ENCODE measurements at regions not wholly inside any gene's neighbourhood (a gene's known extent, or its start where the extent isn't known, plus 50 kb on each side); places are given as distances from the start of the nearest gene placed in this dataset.
"Not testable (repeated sequence)": the region's sequence is repeated elsewhere in the genome, so short reads cannot be mapped to it uniquely, and the experiment has no call there.

- H3K9ac ChIP-seq (ENCODE audit: low read length); H4K20me1 ChIP-seq (ENCODE audit: insufficient read depth, low read length); H3K27ac Mint-ChIP-seq (ENCODE audit: unreplicated experiment); H3K4me2 ChIP-seq (ENCODE audit: low read length); H3K9me3 Mint-ChIP-seq (ENCODE audit: unreplicated experiment); H3K27me3 ChIP-seq (ENCODE audit: insufficient read depth, low read length); H3K27ac ChIP-seq (ENCODE audit: low read depth, low read length); H3K79me2 ChIP-seq (ENCODE audit: insufficient read depth, low read length); H3K36me3 ChIP-seq (ENCODE audit: insufficient read depth, low read length); H2AFZ ChIP-seq (ENCODE audit: low read depth, low read length); H3K4me1 Mint-ChIP-seq (ENCODE audit: low read depth, unreplicated experiment); H3K36me3 Mint-ChIP-seq (ENCODE audit: low read depth, unreplicated experiment); H3K4me3 Mint-ChIP-seq (ENCODE audit: unreplicated experiment); FAIRE-seq; H3K4me3 ChIP-seq (ENCODE audit: insufficient read depth, low read depth, low read length); H3K9me3 ChIP-seq (ENCODE audit: insufficient read depth, low read depth, low read length): not testable (repeated sequence)
- H3K4me1 ChIP-seq (ENCODE audit: insufficient read depth, low read length), result peaks cover 11% of the 10 kb centered on the region
- peak; percentile 31 for DNase-seq (ENCODE audit: low read depth)
- peaks cover 33% of the 10 kb centered on the region for H3K27me3 Mint-ChIP-seq (ENCODE audit: low read depth, unreplicated experiment)
Observed at GRCh38 chr7:72266-73057, 119.9 kb upstream of the FAM20C start.

- H3K4me2 ChIP-seq (ENCODE audit: low read length); H3K36me3 ChIP-seq (ENCODE audit: insufficient read depth, low read length); H3K27ac Mint-ChIP-seq (ENCODE audit: unreplicated experiment); H3K4me3 ChIP-seq (ENCODE audit: insufficient read depth, low read depth, low read length); H3K9ac ChIP-seq (ENCODE audit: low read length); H2AFZ ChIP-seq (ENCODE audit: low read depth, low read length); H4K20me1 ChIP-seq (ENCODE audit: insufficient read depth, low read length); DNase-seq (ENCODE audit: low read depth); H3K4me1 Mint-ChIP-seq (ENCODE audit: low read depth, unreplicated experiment); H3K79me2 ChIP-seq (ENCODE audit: insufficient read depth, low read length); H3K27ac ChIP-seq (ENCODE audit: low read depth, low read length); FAIRE-seq; H3K27me3 ChIP-seq (ENCODE audit: insufficient read depth, low read length); H3K36me3 Mint-ChIP-seq (ENCODE audit: low read depth, unreplicated experiment); H3K9me3 ChIP-seq (ENCODE audit: insufficient read depth, low read depth, low read length); H3K4me1 ChIP-seq (ENCODE audit: insufficient read depth, low read length); H3K4me3 Mint-ChIP-seq (ENCODE audit: unreplicated experiment); H3K9me3 Mint-ChIP-seq (ENCODE audit: unreplicated experiment): not testable (repeated sequence)
- peaks cover 28% of the 10 kb centered on the region for H3K27me3 Mint-ChIP-seq (ENCODE audit: low read depth, unreplicated experiment)
Observed at GRCh38 chr7:73058-73331, 119.4 kb upstream of the FAM20C start.

GRCh38 chr7:74008-74540, 118.3 kb upstream of the FAM20C start:
- H3K27ac ChIP-seq (ENCODE audit: low read depth, low read length); H3K4me3 Mint-ChIP-seq (ENCODE audit: unreplicated experiment); H3K4me1 Mint-ChIP-seq (ENCODE audit: low read depth, unreplicated experiment); H3K9me3 Mint-ChIP-seq (ENCODE audit: unreplicated experiment); H3K9me3 ChIP-seq (ENCODE audit: insufficient read depth, low read depth, low read length); FAIRE-seq; H3K79me2 ChIP-seq (ENCODE audit: insufficient read depth, low read length); H3K36me3 Mint-ChIP-seq (ENCODE audit: low read depth, unreplicated experiment); H3K9ac ChIP-seq (ENCODE audit: low read length); H3K36me3 ChIP-seq (ENCODE audit: insufficient read depth, low read length); DNase-seq (ENCODE audit: low read depth); H3K27me3 ChIP-seq (ENCODE audit: insufficient read depth, low read length); H3K27ac Mint-ChIP-seq (ENCODE audit: unreplicated experiment); H3K4me1 ChIP-seq (ENCODE audit: insufficient read depth, low read length); H3K4me2 ChIP-seq (ENCODE audit: low read length); H3K4me3 ChIP-seq (ENCODE audit: insufficient read depth, low read depth, low read length); H4K20me1 ChIP-seq (ENCODE audit: insufficient read depth, low read length); H2AFZ ChIP-seq (ENCODE audit: low read depth, low read length): not testable (repeated sequence)
- H3K27me3 Mint-ChIP-seq (ENCODE audit: low read depth, unreplicated experiment), result peaks cover 24% of the 10 kb centered on the region

- not testable (repeated sequence) for H3K27ac ChIP-seq (ENCODE audit: low read depth, low read length); H3K36me3 Mint-ChIP-seq (ENCODE audit: low read depth, unreplicated experiment); H3K9me3 Mint-ChIP-seq (ENCODE audit: unreplicated experiment); H2AFZ ChIP-seq (ENCODE audit: low read depth, low read length); H4K20me1 ChIP-seq (ENCODE audit: insufficient read depth, low read length); H3K9ac ChIP-seq (ENCODE audit: low read length); H3K27ac Mint-ChIP-seq (ENCODE audit: unreplicated experiment); H3K4me2 ChIP-seq (ENCODE audit: low read length); DNase-seq (ENCODE audit: low read depth); H3K4me3 Mint-ChIP-seq (ENCODE audit: unreplicated experiment); H3K9me3 ChIP-seq (ENCODE audit: insufficient read depth, low read depth, low read length); H3K27me3 ChIP-seq (ENCODE audit: insufficient read depth, low read length); H3K4me1 ChIP-seq (ENCODE audit: insufficient read depth, low read length); H3K4me3 ChIP-seq (ENCODE audit: insufficient read depth, low read depth, low read length); H3K79me2 ChIP-seq (ENCODE audit: insufficient read depth, low read length); FAIRE-seq; H3K36me3 ChIP-seq (ENCODE audit: insufficient read depth, low read length); H3K4me1 Mint-ChIP-seq (ENCODE audit: low read depth, unreplicated experiment)
- peaks cover 35% of the 10 kb centered on the region for H3K27me3 Mint-ChIP-seq (ENCODE audit: low read depth, unreplicated experiment)
Observed at GRCh38 chr7:75511-75910, 116.9 kb upstream of the FAM20C start.

GRCh38 chr7:76202-76601, 116.2 kb upstream of the FAM20C start:
- H3K9me3 Mint-ChIP-seq (ENCODE audit: unreplicated experiment); H3K79me2 ChIP-seq (ENCODE audit: insufficient read depth, low read length); FAIRE-seq: not testable (repeated sequence)

GRCh38 chr7:76829-77395, 115.5 kb upstream of the FAM20C start:
- not testable (repeated sequence) for H3K9me3 Mint-ChIP-seq (ENCODE audit: unreplicated experiment); H3K79me2 ChIP-seq (ENCODE audit: insufficient read depth, low read length); H3K9ac ChIP-seq (ENCODE audit: low read length); H3K4me1 Mint-ChIP-seq (ENCODE audit: low read depth, unreplicated experiment); H2AFZ ChIP-seq (ENCODE audit: low read depth, low read length); H4K20me1 ChIP-seq (ENCODE audit: insufficient read depth, low read length); H3K9me3 ChIP-seq (ENCODE audit: insufficient read depth, low read depth, low read length); H3K27me3 ChIP-seq (ENCODE audit: insufficient read depth, low read length); H3K36me3 Mint-ChIP-seq (ENCODE audit: low read depth, unreplicated experiment); H3K4me3 Mint-ChIP-seq (ENCODE audit: unreplicated experiment); H3K27ac ChIP-seq (ENCODE audit: low read depth, low read length); H3K4me1 ChIP-seq (ENCODE audit: insufficient read depth, low read length); DNase-seq (ENCODE audit: low read depth); H3K4me2 ChIP-seq (ENCODE audit: low read length); H3K36me3 ChIP-seq (ENCODE audit: insufficient read depth, low read length); H3K27ac Mint-ChIP-seq (ENCODE audit: unreplicated experiment); H3K4me3 ChIP-seq (ENCODE audit: insufficient read depth, low read depth, low read length); FAIRE-seq
- peaks cover 44% of the 10 kb centered on the region for H3K27me3 Mint-ChIP-seq (ENCODE audit: low read depth, unreplicated experiment)

More at GRCh38 chr7:76202-76601, 116.2 kb upstream of the FAM20C start:
- not testable (repeated sequence) for H3K9ac ChIP-seq (ENCODE audit: low read length); H3K4me3 ChIP-seq (ENCODE audit: insufficient read depth, low read depth, low read length); H3K9me3 ChIP-seq (ENCODE audit: insufficient read depth, low read depth, low read length); H3K27me3 ChIP-seq (ENCODE audit: insufficient read depth, low read length); H3K36me3 ChIP-seq (ENCODE audit: insufficient read depth, low read length); DNase-seq (ENCODE audit: low read depth); H3K27ac Mint-ChIP-seq (ENCODE audit: unreplicated experiment); H3K27ac ChIP-seq (ENCODE audit: low read depth, low read length); H2AFZ ChIP-seq (ENCODE audit: low read depth, low read length); H3K4me1 ChIP-seq (ENCODE audit: insufficient read depth, low read length); H3K4me1 Mint-ChIP-seq (ENCODE audit: low read depth, unreplicated experiment); H3K4me2 ChIP-seq (ENCODE audit: low read length); H3K36me3 Mint-ChIP-seq (ENCODE audit: low read depth, unreplicated experiment); H4K20me1 ChIP-seq (ENCODE audit: insufficient read depth, low read length); H3K4me3 Mint-ChIP-seq (ENCODE audit: unreplicated experiment)
- peaks cover 39% of the 10 kb centered on the region for H3K27me3 Mint-ChIP-seq (ENCODE audit: low read depth, unreplicated experiment)
